ENCODE measurements at regions not wholly inside any gene's neighbourhood (a gene's known extent, or its start where the extent isn't known, plus 50 kb on each side); places are given as distances from the start of the nearest gene placed in this dataset.

DNA sequence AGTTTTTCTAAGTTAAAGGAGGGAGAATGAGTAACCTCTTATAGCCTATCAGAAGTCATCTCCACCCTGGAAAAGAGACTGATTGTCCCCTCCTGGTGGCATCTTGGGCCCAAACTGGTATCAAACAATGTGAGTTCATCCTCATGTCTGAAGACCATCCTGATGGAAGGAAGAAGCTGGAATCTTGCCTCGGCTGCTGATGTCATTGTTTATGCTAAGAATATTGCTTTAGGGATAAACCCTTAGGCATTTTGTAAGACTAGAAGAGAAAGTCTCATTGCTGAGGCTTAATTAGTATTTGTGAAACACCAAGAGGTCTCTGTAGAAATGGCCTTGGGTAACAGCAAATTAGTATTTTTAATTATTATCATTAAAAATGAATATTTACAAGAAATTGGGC is 65.7 kb upstream of the KCNN2 start:
- DNase-seq = no peak

DNA sequence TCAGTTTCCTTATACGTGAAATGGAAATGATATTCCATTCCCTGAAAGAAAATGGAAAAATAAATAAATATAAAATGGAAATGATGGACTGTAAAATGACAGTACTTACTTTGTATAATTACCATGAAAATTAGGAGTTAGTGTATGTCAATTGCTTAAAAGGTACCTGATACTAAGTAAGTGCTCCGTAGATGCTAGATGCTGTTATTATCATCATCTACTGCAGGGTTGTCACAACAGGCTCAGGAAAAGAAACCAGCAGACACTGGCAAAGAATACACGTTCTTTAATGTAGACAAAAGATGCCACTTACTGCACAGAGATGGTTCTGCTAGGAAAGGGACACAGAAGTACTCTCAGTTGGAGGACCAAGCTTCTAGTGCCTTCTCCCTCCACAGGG is 64.0 kb upstream of the KCNN2 start:
- peak in 1 of 2 experiments; percentile 2 for DNase-seq

DNA sequence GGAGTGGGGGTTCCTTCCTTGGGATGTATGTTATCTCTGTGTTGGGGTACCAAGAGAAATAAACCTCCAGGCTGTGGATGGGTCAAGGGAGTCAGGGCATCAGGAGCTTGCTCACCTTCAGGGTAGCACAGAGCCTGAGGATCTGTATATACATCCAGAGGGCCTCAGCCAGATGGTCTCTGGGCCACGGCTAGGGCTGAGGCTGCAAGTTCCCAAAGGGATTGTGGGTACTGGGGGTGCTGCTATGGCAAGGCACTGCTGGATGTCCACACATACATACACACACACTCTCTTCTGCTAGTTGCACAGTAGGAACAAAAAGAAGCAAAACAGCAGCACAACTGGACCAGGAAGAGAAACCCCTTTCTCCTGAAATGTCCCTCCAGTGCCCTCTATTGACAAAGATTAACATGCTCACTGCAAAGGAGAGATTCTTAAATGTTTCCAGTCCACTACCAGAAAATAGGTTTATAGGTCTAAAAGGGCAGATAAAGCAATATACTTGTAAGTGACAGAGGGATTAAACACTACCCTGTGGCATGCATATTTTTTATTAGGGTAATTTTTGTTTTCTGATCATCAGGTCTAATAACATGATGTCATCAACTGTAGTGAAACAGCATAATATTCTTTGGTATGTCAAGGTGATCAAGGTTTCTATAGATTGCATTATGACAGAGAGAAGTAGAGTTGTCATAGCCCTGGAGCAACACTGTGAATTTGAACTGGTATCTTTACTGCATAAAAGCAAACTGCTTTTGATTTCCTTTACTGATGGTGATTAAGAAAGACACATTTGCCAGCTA is 56.3 kb upstream of the KCNN2 start:
- DNase-seq = no peak

- DNase-seq = no peak
Measured at GRCh38 chr5:114308017-114308416, 53.9 kb upstream of the KCNN2 start.

DNA sequence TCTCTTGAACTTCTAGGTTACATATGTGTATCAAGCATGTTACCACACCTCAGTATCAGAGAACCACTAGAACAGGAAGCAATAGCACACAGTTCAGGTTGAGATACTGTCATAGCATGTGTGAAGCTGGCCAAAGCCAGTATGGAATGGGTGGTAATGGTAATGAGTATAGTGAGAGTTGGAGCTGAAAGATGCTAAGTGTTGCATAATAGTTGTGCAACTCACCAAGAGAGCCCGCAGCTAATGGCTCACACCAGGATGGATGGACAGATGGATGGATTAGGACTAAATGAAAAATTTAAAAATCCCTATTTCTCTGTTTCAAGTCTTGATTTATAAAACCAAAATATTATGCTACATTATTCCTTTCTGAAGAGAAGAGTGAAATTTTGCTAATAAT is 53.4 kb upstream of the KCNN2 start:
- no peak for DNase-seq

GRCh38 chr5:114310666-114311065 is 51.2 kb upstream of the KCNN2 start:
- no peak for DNase-seq

DNA sequence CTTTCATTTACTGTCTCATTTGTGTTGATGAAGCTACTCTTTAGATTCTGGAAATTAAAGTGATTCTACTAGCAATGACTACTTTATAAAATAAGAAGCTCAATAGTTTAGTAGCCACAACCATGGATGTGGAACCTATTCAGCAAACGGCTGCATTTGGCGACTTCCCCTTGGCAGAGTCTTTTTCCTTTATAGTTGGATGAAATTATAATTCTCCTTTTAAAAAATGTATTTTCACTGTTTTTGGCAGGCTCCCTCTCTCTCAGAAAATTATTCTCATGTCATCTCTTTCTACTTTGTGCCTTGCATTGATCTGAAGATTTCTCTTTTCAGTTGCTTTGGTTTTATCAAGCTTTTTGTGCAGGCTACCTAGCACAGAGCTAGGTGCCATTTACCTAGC is 50.6 kb upstream of the KCNN2 start:
- DNase-seq = no peak

DNA sequence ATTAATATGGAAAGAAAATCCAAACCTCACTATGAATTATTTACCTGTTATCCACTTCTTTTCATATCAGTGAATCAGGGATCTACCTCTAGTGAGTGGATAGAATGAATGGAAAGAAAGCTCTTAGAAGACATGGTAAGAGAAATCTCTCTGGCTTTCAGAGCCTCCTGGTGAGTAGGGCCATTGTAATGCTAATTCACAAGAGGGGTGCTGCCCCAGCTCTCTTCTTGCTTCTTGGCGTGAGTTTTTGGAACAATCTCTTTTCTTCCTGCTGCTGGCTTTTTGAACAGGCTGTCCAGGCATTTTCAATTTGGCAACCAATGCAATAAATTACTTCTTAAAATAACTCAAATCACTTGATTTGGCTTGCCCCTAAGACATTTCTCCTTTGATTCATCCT is 49.9 kb upstream of the KCNN2 start:
- no peak for DNase-seq
